Gastrocnemius medialis (tissue), 4 donors: ENCODE measurements at regions not wholly inside any gene's neighbourhood (a gene's known extent, or its start where the extent isn't known, plus 50 kb on each side); places are given as distances from the start of the nearest gene placed in this dataset.

Source experiments
- CTCF ChIP-seq, 5 experiments: fragments of 450-650 bp in 3 of 5; fragments of 200-600 bp in 2 of 5; sonication (generic) in 2 of 5; IDR thresholded peaks in 4 of 5; conservative IDR thresholded peaks in 1 of 5; 1 replicate in 4 of 5; 2 replicates in 1 of 5; pipeline ENCODE4 v1.5.1; 2016 to 2019; ENCODE audit warnings: antibody characterized with exemption in 5 of 5, mild to moderate bottlenecking in 3 of 5, moderate library complexity in 3 of 5
- POLR2A ChIP-seq, 2 donors: fragments of 450-650 bp; IDR thresholded peaks; one replicate each; pipeline ENCODE4 v1.6.1; 2017; ENCODE audit warnings: antibody characterized with exemption in 2 of 2, mild to moderate bottlenecking in 2 of 2, moderate library complexity in 2 of 2

- no peak for TF ChIP-seq CTCF (IDR thresholded peaks at IDR 0.05 in 4 of 5, conservative IDR thresholded peaks at IDR 0.05 in 1 of 5)
- no peak for TF ChIP-seq POLR2A (IDR thresholded peaks at IDR 0.05)
Observed at GRCh38 chr21:25461725-25462124, 145.6 kb downstream of the MRPL39 start.
